DND-41 (cell line): ENCODE measurements at regions not wholly inside any gene's neighbourhood (a gene's known extent, or its start where the extent isn't known, plus 50 kb on each side); places are given as distances from the start of the nearest gene placed in this dataset.

Experiments
- ATAC-seq: fragments of 200-7000 bp; cut with Tn5 transposase; 3 replicates; pipeline ENCODE4 v1.9.1; 2021; ENCODE audit warnings: low read depth; ENCODE audit not compliant: insufficient read depth
- DNase-seq: peaks from one replicate; pipeline ENCODE4 v3.0.0-alpha.2; 2020
- H2AFZ ChIP-seq: 2 replicates; pipeline ENCODE4 v1.6.0; 2012; ENCODE audit warnings: low read depth, low read length
- H3K27ac ChIP-seq: 2 replicates; pipeline ENCODE4 v1.5.1; 2012; ENCODE audit warnings: low read length, inconsistent platforms
- H3K27me3 ChIP-seq: fragments of 200-600 bp; sonication (generic); 2 replicates; pipeline ENCODE4 v1.6.0; 2012; ENCODE audit warnings: low read length, mild to moderate bottlenecking, inconsistent platforms; ENCODE audit not compliant: insufficient read depth, poor library complexity
- H3K36me3 ChIP-seq: 2 replicates; pipeline ENCODE4 v1.5.1; 2012; ENCODE audit warnings: low read length, inconsistent platforms; ENCODE audit not compliant: insufficient read depth
- H3K4me1 ChIP-seq: 2 replicates; pipeline ENCODE4 v1.5.1; 2012; ENCODE audit warnings: mild to moderate bottlenecking, low read length; ENCODE audit not compliant: insufficient read depth
- H3K4me2 ChIP-seq: 2 replicates; pipeline ENCODE4 v1.6.0; 2012; ENCODE audit warnings: mild to moderate bottlenecking, moderate library complexity, low read length, inconsistent platforms; ENCODE audit not compliant: insufficient read depth
- H3K4me3 ChIP-seq, 2 experiments: fragments of 200-600 bp in 1 of 2; shearing (Covaris generic) in 1 of 2; 2 replicates each; pipeline ENCODE4 v1.5.1; 2012 to 2016; ENCODE audit warnings: inconsistent platforms in 2 of 2, low read length in 2 of 2, mild to moderate bottlenecking in 2 of 2, low read depth in 1 of 2, moderate library complexity in 1 of 2
- H3K79me2 ChIP-seq: 2 replicates; pipeline ENCODE4 v1.6.0; 2012; ENCODE audit warnings: low read length, inconsistent platforms; ENCODE audit not compliant: insufficient read depth
- H3K9ac ChIP-seq: 2 replicates; pipeline ENCODE4 v1.6.0; 2012; ENCODE audit warnings: low read depth, mild to moderate bottlenecking, inconsistent platforms, low read length, moderate library complexity
- H3K9me3 ChIP-seq: 2 replicates; pipeline ENCODE4 v1.5.1; 2012; ENCODE audit warnings: low read length, moderate library complexity, mild to moderate bottlenecking, inconsistent platforms; ENCODE audit not compliant: insufficient read depth, severe bottlenecking
- H4K20me1 ChIP-seq: 2 replicates; pipeline ENCODE4 v1.6.0; 2012; ENCODE audit warnings: low read length; ENCODE audit not compliant: insufficient read depth
- EZH2 ChIP-seq: IDR thresholded peaks from 3 replicates; pipeline ENCODE4 v1.6.1; 2012; ENCODE audit warnings: borderline replicate concordance, low read depth, mild to moderate bottlenecking, moderate library complexity, low read length, inconsistent platforms; ENCODE audit not compliant: severe bottlenecking
- TF ChIP-seq, protein P1 (sequence below): IDR thresholded peaks from 2 replicates; pipeline ENCODE4 v1.5.1; 2012; ENCODE audit warnings: borderline replicate concordance, low read length, moderate library complexity, mild to moderate bottlenecking; ENCODE audit not compliant: poor library complexity, severe bottlenecking; ENCODE audit errors: extremely low read depth

DNA sequence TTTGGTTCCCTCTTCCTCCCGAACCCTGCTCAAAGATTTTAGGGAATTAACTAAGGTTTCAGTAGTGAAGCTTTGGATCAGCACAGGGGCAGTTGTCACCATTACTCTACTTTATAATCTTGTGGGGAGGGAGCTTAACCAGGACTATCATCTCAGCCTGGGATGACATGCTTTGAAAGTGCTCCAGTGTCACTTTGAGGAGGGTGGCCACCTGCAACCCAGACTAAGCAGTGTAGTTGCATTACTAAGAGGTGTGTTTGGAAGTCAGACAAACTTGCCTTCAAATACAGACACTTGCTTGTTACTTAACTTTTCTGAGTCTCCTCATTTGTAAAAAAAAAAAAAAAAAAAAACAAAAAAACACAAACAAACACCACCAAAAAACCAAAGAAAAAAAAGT, 340.3 kb upstream of the TBL1XR1 start:
- Histone ChIP-seq H3K9me3 (no peaks in the 10 kb centered on the region), H3K9ac (no peak overlapping the region), H3K4me1 (peaks cover 47% of the 10 kb centered on the region), H3K4me2 (no peak overlapping the region), H3K36me3 (no peaks in the 10 kb centered on the region), H4K20me1 (no peaks in the 10 kb centered on the region), H2AFZ (0 out of 2 replicates have a peak overlapping the region, but pooled peaks have one; percentile 10), H3K27ac (peak overlapping the region; percentile 78), H3K4me3 (no peak overlapping the region), H3K27me3 (no peaks in the 10 kb centered on the region), H3K79me2 (no peaks in the 10 kb centered on the region)
- DNase-seq (peak; percentile 42), ATAC-seq (peak; percentile 62)
- TF ChIP-seq, protein P1, sequence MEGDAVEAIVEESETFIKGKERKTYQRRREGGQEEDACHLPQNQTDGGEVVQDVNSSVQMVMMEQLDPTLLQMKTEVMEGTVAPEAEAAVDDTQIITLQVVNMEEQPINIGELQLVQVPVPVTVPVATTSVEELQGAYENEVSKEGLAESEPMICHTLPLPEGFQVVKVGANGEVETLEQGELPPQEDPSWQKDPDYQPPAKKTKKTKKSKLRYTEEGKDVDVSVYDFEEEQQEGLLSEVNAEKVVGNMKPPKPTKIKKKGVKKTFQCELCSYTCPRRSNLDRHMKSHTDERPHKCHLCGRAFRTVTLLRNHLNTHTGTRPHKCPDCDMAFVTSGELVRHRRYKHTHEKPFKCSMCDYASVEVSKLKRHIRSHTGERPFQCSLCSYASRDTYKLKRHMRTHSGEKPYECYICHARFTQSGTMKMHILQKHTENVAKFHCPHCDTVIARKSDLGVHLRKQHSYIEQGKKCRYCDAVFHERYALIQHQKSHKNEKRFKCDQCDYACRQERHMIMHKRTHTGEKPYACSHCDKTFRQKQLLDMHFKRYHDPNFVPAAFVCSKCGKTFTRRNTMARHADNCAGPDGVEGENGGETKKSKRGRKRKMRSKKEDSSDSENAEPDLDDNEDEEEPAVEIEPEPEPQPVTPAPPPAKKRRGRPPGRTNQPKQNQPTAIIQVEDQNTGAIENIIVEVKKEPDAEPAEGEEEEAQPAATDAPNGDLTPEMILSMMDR: no peak
- TF ChIP-seq EZH2: no peak

- no peaks in the 10 kb centered on the region for H3K79me2 ChIP-seq
- H3K4me3 ChIP-seq: no peak overlapping the region
- H3K4me2 ChIP-seq: peak overlapping the region; percentile 10
- ATAC-seq (0 out of 3 replicates have a peak, but pooled peaks have one; percentile 13), DNase-seq (no peak)
- no peaks in the 10 kb centered on the region for H3K36me3 ChIP-seq
- H3K9me3 ChIP-seq: no peaks in the 10 kb centered on the region
- peak overlapping the region; percentile 66; the same call in 1 of the 2 replicates for H2AFZ ChIP-seq
- H3K4me1 ChIP-seq: peaks cover 47% of the 10 kb centered on the region
- no peaks in the 10 kb centered on the region for H4K20me1 ChIP-seq
- H3K27me3 ChIP-seq: no peaks in the 10 kb centered on the region
- no peak for TF ChIP-seq EZH2
- TF ChIP-seq, protein P1: no peak
- H3K27ac ChIP-seq: peak overlapping the region; percentile 78
- no peak overlapping the region; the same call in 1 of the 2 replicates for H3K9ac ChIP-seq
These were observed 340.9 kb upstream of the TBL1XR1 start for GRCh38 chr3:177538048-177538749.

GRCh38 chr3:177538750-177539730, 341.8 kb upstream of the TBL1XR1 start:
- Histone ChIP-seq H3K27me3 (no peaks in the 10 kb centered on the region), H3K4me3 (peak overlapping the region in 1 of 2 experiments; percentile 12; a peak in 1 of 4 replicates), H3K9ac (peak overlapping the region; percentile 38), H3K36me3 (no peaks in the 10 kb centered on the region), H3K79me2 (no peaks in the 10 kb centered on the region), H3K9me3 (no peaks in the 10 kb centered on the region), H4K20me1 (no peaks in the 10 kb centered on the region), H3K27ac (peak overlapping the region; percentile 78), H3K4me1 (peaks cover 47% of the 10 kb centered on the region), H2AFZ (peak overlapping the region; percentile 66), H3K4me2 (peak overlapping the region; percentile 50)
- peak; percentile 49 for DNase-seq
- ATAC-seq: peak; percentile 86
- TF ChIP-seq EZH2: no peak
